ENCODE measurements at regions not wholly inside any gene's neighbourhood (a gene's known extent, or its start where the extent isn't known, plus 50 kb on each side); places are given as distances from the start of the nearest gene placed in this dataset.

- no peaks in the 10 kb centered on the region for H4K20me1 ChIP-seq (ENCODE audit: control insufficient read depth, extremely low read depth, insufficient read depth, low read length)
- H3K9ac ChIP-seq (ENCODE audit: insufficient read depth, low read length) = no peak overlapping the region
- no peaks in the 10 kb centered on the region for H3K9me3 ChIP-seq (ENCODE audit: control insufficient read depth, insufficient read depth, low read depth, low read length)
- no peak overlapping the region for H3K4me2 ChIP-seq (ENCODE audit: extremely low read depth, insufficient read depth, low read length)
- H3K4me3 ChIP-seq (replicated peaks in 1 of 4; ENCODE audit: control extremely low read depth in 1 of 4, insufficient read depth in 1 of 4, low read depth in 3 of 4, low read length in 4 of 4) = no peak overlapping the region
- no peak for DNase-seq (ENCODE audit: low read depth in 2 of 2)
- no peak overlapping the region for H3K27ac ChIP-seq (ENCODE audit: insufficient read depth, low read length)
- no peak overlapping the region for H2AFZ ChIP-seq (ENCODE audit: low read length)
- H3K36me3 ChIP-seq (ENCODE audit: control insufficient read depth, insufficient read depth, low read length) = no peaks in the 10 kb centered on the region
- H3K27me3 ChIP-seq (ENCODE audit: control insufficient read depth, insufficient read depth, low read length) = no peaks in the 10 kb centered on the region
- H3K4me1 ChIP-seq (ENCODE audit: control insufficient read depth, extremely low read depth, insufficient read depth, low read length) = peaks cover 7% of the 10 kb centered on the region
- TF ChIP-seq CTCF (conservative IDR thresholded peaks at IDR 0.05 in 1 of 2, IDR thresholded peaks at IDR 0.05 in 1 of 2; ENCODE audit: low read depth in 1 of 2, low read length in 2 of 2) (no peak), EZH2 (IDR thresholded peaks at IDR 0.05; ENCODE audit: low read length, missing control alignments) (no peak)
- H3K79me2 ChIP-seq (ENCODE audit: control insufficient read depth, insufficient read depth, low read length) = no peaks in the 10 kb centered on the region
These were observed 53.1 kb upstream of the BCO1 start for GRCh38 chr16:81185416-81185815.

DNA sequence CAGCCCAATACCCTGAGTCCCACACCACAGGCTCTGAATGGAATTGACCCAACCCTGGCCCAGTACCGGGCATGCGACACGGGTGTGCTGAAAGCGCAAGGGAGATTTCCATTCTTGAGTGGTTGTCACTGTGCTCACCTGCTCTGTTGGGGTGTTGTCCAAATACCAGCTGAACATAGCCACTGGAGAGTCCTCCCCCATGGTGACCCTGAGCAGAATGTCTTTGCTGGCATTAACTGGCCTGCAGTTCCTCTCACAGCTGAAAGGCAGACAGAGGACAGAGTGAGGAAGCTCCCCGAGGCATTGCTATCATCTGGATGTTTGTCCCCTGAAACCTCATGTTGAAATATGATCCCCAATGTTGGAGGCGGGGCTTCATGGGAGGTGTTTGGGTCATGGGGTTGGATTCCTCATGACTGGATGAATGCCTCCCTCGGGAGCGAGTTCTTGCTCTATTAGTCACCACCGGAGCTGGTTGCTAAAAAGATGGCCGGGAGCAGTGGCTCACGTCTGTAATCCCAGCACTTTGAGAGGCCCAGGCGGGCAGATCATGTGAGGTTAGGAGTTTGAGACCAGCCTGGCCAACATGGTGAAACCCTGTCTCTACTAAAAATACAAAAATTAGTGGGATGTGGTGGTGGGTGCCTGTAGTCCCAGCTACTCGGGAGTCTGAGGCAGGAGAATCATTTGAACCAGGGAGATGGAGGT, 57.3 kb upstream of the BCO1 start:
- Histone ChIP-seq H3K9me3 (ENCODE audit: control insufficient read depth, insufficient read depth, low read depth, low read length) (no peaks in the 10 kb centered on the region), H3K36me3 (ENCODE audit: control insufficient read depth, insufficient read depth, low read length) (no peaks in the 10 kb centered on the region), H3K4me3 (replicated peaks in 1 of 4; ENCODE audit: control extremely low read depth in 1 of 4, insufficient read depth in 1 of 4, low read depth in 3 of 4, low read length in 4 of 4) (peak overlapping the region in 2 of 4 experiments; percentile 8 to 45), H3K9ac (ENCODE audit: insufficient read depth, low read length) (no peak overlapping the region), H2AFZ (ENCODE audit: low read length) (no peak overlapping the region), H3K4me2 (ENCODE audit: extremely low read depth, insufficient read depth, low read length) (peak overlapping the region; percentile 56), H3K27me3 (ENCODE audit: control insufficient read depth, insufficient read depth, low read length) (no peaks in the 10 kb centered on the region), H3K79me2 (ENCODE audit: control insufficient read depth, insufficient read depth, low read length) (no peaks in the 10 kb centered on the region), H3K4me1 (ENCODE audit: control insufficient read depth, extremely low read depth, insufficient read depth, low read length) (peaks cover 5% of the 10 kb centered on the region), H3K27ac (ENCODE audit: insufficient read depth, low read length) (peak overlapping the region; percentile 40), H4K20me1 (ENCODE audit: control insufficient read depth, extremely low read depth, insufficient read depth, low read length) (no peaks in the 10 kb centered on the region)
- peak; percentile 95 for DNase-seq (ENCODE audit: low read depth in 2 of 2)
- TF ChIP-seq EZH2 (IDR thresholded peaks at IDR 0.05; ENCODE audit: low read length, missing control alignments) (no peak), CTCF (conservative IDR thresholded peaks at IDR 0.05 in 1 of 2, IDR thresholded peaks at IDR 0.05 in 1 of 2; ENCODE audit: low read depth in 1 of 2, low read length in 2 of 2) (no peak)

DNA sequence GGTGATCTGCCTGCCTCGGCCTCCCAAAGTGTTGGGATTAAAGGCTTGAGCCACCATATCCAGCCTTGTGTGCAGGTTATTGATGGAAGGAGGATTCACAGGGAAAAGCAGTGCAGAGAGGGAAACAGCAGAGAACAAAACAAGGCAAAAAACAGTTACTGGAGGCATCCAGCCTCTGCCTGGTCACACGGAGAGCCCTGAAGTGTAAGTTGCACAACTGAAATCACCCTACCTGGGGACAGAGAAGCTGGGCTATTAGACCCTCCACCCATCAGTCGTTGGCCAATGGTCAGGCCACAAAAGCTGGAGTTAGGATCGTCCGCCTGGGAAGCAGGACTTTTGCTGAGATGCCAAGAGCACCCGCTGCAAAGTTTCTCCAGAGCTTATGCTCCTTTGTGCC, 57.9 kb upstream of the BCO1 start:
- Histone ChIP-seq H3K27ac (ENCODE audit: insufficient read depth, low read length) (no peak overlapping the region), H3K79me2 (ENCODE audit: control insufficient read depth, insufficient read depth, low read length) (no peaks in the 10 kb centered on the region), H3K4me1 (ENCODE audit: control insufficient read depth, extremely low read depth, insufficient read depth, low read length) (peaks cover 7% of the 10 kb centered on the region), H2AFZ (ENCODE audit: low read length) (no peak overlapping the region), H3K4me3 (replicated peaks in 1 of 4; ENCODE audit: control extremely low read depth in 1 of 4, insufficient read depth in 1 of 4, low read depth in 3 of 4, low read length in 4 of 4) (peak overlapping the region in 1 of 4 experiments; percentile 45), H3K4me2 (ENCODE audit: extremely low read depth, insufficient read depth, low read length) (peak overlapping the region; percentile 56), H3K9me3 (ENCODE audit: control insufficient read depth, insufficient read depth, low read depth, low read length) (no peaks in the 10 kb centered on the region), H3K36me3 (ENCODE audit: control insufficient read depth, insufficient read depth, low read length) (no peaks in the 10 kb centered on the region), H3K27me3 (ENCODE audit: control insufficient read depth, insufficient read depth, low read length) (no peaks in the 10 kb centered on the region), H3K9ac (ENCODE audit: insufficient read depth, low read length) (no peak overlapping the region), H4K20me1 (ENCODE audit: control insufficient read depth, extremely low read depth, insufficient read depth, low read length) (no peaks in the 10 kb centered on the region)
- TF ChIP-seq EZH2 (IDR thresholded peaks at IDR 0.05; ENCODE audit: low read length, missing control alignments) = no peak
- no peak for TF ChIP-seq CTCF (conservative IDR thresholded peaks at IDR 0.05 in 1 of 2, IDR thresholded peaks at IDR 0.05 in 1 of 2; ENCODE audit: low read depth in 1 of 2, low read length in 2 of 2)
- no peak for DNase-seq (ENCODE audit: low read depth in 2 of 2)

All from fibroblast of lung (primary cell).